ENCODE measurements at regions not wholly inside any gene's neighbourhood (a gene's known extent, or its start where the extent isn't known, plus 50 kb on each side); places are given as distances from the start of the nearest gene placed in this dataset.

DNA sequence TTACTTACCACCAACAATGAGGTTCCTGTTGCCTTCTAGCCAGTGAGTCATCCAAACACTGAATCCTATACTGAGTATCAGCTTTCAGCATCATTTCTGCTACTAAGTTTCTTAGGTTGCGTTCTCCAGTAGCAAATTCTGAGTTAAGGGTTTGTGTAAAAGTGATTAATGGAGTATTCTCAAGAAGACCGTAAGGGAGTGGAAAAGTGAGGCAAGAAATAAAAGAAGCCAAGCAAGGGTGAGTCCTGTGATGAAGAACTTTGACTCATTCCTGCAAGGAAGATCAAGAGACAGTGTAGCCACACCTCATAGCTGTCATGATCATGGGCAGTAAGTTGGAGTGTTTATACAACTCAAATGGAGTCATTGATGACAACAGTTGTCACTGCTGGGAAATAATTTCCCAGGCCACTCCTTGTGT, 446.2 kb downstream of the RAPGEF2 start:
- TF ChIP-seq, protein P1, sequence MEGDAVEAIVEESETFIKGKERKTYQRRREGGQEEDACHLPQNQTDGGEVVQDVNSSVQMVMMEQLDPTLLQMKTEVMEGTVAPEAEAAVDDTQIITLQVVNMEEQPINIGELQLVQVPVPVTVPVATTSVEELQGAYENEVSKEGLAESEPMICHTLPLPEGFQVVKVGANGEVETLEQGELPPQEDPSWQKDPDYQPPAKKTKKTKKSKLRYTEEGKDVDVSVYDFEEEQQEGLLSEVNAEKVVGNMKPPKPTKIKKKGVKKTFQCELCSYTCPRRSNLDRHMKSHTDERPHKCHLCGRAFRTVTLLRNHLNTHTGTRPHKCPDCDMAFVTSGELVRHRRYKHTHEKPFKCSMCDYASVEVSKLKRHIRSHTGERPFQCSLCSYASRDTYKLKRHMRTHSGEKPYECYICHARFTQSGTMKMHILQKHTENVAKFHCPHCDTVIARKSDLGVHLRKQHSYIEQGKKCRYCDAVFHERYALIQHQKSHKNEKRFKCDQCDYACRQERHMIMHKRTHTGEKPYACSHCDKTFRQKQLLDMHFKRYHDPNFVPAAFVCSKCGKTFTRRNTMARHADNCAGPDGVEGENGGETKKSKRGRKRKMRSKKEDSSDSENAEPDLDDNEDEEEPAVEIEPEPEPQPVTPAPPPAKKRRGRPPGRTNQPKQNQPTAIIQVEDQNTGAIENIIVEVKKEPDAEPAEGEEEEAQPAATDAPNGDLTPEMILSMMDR (IDR thresholded peaks at IDR 0.05), result no peak
- TF ChIP-seq POLR2A (IDR thresholded peaks at IDR 0.05), result no peak

All from lower leg skin (tissue), 3 donors.